Heart left ventricle (tissue), 16 donors: ENCODE measurements at regions not wholly inside any gene's neighbourhood (a gene's known extent, or its start where the extent isn't known, plus 50 kb on each side); places are given as distances from the start of the nearest gene placed in this dataset.

Experiments used
- ATAC-seq, 4 donors: fragments of 200-7000 bp; cut with Tn5 transposase; one replicate each; pipeline ENCODE4 v1.9.1; 2020 to 2022; ENCODE audit warnings: moderate library complexity in 4 of 4, mild to moderate bottlenecking in 3 of 4, moderate number of reproducible peaks in 1 of 4
- DNase-seq, 5 donors: peaks; one replicate each; pipeline ENCODE4 v3.0.0-alpha.2; 2020
- H3K27ac ChIP-seq, 12 donors: fragments of 200-600 bp; sonication (generic) in 4 of 12; one replicate each; pipeline versions ENCODE4 v1.5.0 to v1.8.0; 2016 to 2022; ENCODE audit warnings: mild to moderate bottlenecking in 2 of 12
- H3K27me3 ChIP-seq, 9 donors: fragments of 200-600 bp; sonication (generic) in 2 of 9; one replicate each; pipeline versions ENCODE4 v1.5.1 to v1.8.0; 2016 to 2022; ENCODE audit warnings: mild to moderate bottlenecking in 3 of 9
- H3K36me3 ChIP-seq, 9 donors: fragments of 200-600 bp; sonication (generic) in 2 of 9; one replicate each; pipeline versions ENCODE4 v1.5.0 to v1.8.0; 2018 to 2022; ENCODE audit warnings: mild to moderate bottlenecking in 2 of 9
- H3K4me1 ChIP-seq, 12 donors: fragments of 200-600 bp; sonication (generic) in 4 of 12; one replicate each; pipeline versions ENCODE4 v1.5.0 to v1.8.0; 2016 to 2022; ENCODE audit warnings: mild to moderate bottlenecking in 3 of 12
- H3K4me3 ChIP-seq, 12 donors: fragments of 200-600 bp; sonication (generic) in 4 of 12; one replicate each; pipeline versions ENCODE4 v1.5.0 to v1.8.0; 2017 to 2022; ENCODE audit warnings: mild to moderate bottlenecking in 9 of 12, moderate library complexity in 4 of 12
- H3K9me3 ChIP-seq, 12 donors: fragments of 200-600 bp; sonication (generic) in 4 of 12; one replicate each; pipeline versions ENCODE4 v1.5.0 to v1.8.0; 2016 to 2022; ENCODE audit warnings: mild to moderate bottlenecking in 1 of 12
- CTCF ChIP-seq, 12 donors: fragments of 200-600 bp; sonication (generic) in 4 of 12; IDR thresholded peaks; one replicate each; pipeline versions ENCODE4 v1.5.0 to v1.8.0; 2018 to 2022; ENCODE audit warnings: antibody characterized with exemption in 12 of 12, mild to moderate bottlenecking in 5 of 12
- POLR2A ChIP-seq, 2 donors: fragments of 450-650 bp; IDR thresholded peaks; one replicate each; pipeline ENCODE4 v1.6.1; 2017; ENCODE audit warnings: antibody characterized with exemption in 2 of 2, mild to moderate bottlenecking in 2 of 2, moderate library complexity in 2 of 2
- WGBS, 4 donors: extraction: QIAGEN DNeasy Blood & Tissue Kit in 2 of 4; methylation state at CpG; one replicate each; pipeline versions ENCODE4 v1.1.5 to v1.1.7; 2013 to 2018; 5-methylcytosine and 5-hydroxymethylcytosine counted together
- intact Hi-C, 10 donors: fragments of 100-400 bp; cut with DNase I; formaldehyde crosslinking; loops; one replicate each; pipeline versions ENCODE4 v1.11.1 to v1.14.2; 2022
- donor health status: ischemic (EF 13 %, LVEDD 7.1; RV severe dilation, severe dysfunction).
- donor health status: healthy with polysubstance abuse.
- donor health status: DM: no; HTN: yes; CAD: no.
- donor health status: DM: no; HTN: no; CAD: no.
- donor health status: ischemic (EF 25% LVEDD 6.9; RV normal size, moderate dysfunction).
- donor health status: ischemic (EF 25% LVEDD 5.7; RV mildly dilated, moderate dysfunction).
- donor health status: healthy.
- donor health status: DM: yes; HTN: yes; CAD: no.
- donor health status: ischemic (EF 35%, LVEDD 5.7; RV mildly dilated, moderate dysfunction).
- donor health status: nonischemic (EF 11% LVEDD 7.7; RV severe dilation, severe dysfunction).
- donor health status: DM: yes; HTN: yes; CAD: no.
- donor health status: PGD.
- donor health status: ischemic (EF 29% LVEDD 5.4; RV normal size, mild dysfunction).
- donor health status: nonischemic (EF 23%, LVEDD 6.1; RV moderate dilation, normal function).

- H3K27ac ChIP-seq = no peak overlapping the region
- TF ChIP-seq POLR2A (IDR thresholded peaks at IDR 0.05) (no peak), CTCF (IDR thresholded peaks at IDR 0.05) (no peak)
- intact Hi-C loops = no loop called here
These were observed 332.8 kb downstream of the CNTN3 start for GRCh38 chr3:74281705-74282104.

DNA sequence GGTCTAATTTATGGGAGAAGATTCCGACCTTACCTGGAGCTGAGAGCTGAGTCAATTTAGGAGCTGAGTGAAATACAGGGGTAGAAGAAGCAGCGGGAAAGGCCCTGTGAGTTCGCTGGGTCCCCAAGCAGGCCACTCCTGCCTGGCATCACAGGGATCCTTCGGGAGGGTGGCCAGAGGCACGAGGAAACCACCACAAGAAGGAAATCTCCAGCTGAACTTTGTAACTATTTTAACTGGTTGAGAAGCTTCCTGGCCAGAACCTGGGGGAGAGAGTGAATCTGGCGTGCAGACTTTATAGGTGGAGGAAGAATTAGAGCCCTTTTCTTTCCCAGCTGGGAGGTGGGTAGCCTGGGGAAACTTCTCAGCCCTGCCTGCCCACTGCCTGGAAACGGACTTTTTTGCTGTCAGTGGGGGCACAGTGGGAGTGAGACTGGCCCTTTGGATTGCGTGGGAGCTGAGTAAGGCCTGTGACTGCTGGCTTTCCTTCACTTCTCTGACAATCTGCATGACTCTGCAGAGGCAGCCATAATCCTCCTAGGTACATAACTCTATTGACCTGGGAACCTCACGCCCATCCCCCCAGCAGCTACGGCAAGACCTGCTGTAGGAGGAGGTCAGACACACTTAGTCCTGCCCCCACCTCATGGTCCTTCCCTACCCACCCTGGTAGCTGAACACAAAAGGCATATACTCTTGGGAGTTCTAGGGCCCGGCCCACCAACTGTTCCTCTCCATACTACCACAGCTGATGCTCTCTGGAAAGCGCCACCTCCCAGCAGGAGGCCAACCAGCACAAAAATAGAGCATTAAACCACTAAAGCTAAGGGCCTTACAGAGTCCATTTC, 340.7 kb downstream of the CNTN3 start:
- peaks cover 0 to 19% (median 0%) of the 10 kb centered on the region in 12 donors for H3K9me3 ChIP-seq
- H3K27ac ChIP-seq = no peak overlapping the region
- 68 to 81% (median 79%) methylated on average over 11 to 12 of the region's 12 CpGs for WGBS, 4 donors
- DNase-seq (no peak), ATAC-seq (no peak)
- H3K27me3 ChIP-seq = no peaks in the 10 kb centered on the region
- intact Hi-C loops = no loop called here
- no peaks in the 10 kb centered on the region for H3K36me3 ChIP-seq
- no peak for TF ChIP-seq POLR2A (IDR thresholded peaks at IDR 0.05)
- TF ChIP-seq CTCF (IDR thresholded peaks at IDR 0.05) = no peak
- H3K4me1 ChIP-seq = no peaks in the 10 kb centered on the region
- no peak overlapping the region for H3K4me3 ChIP-seq

More at GRCh38 chr3:74281705-74282104, 332.8 kb downstream of the CNTN3 start:
- H3K36me3 ChIP-seq = no peaks in the 10 kb centered on the region
- DNase-seq (no peak), ATAC-seq (no peak)
- peaks cover 0 to 23% (median 0%) of the 10 kb centered on the region in 12 donors for H3K9me3 ChIP-seq
- no peaks in the 10 kb centered on the region for H3K4me1 ChIP-seq
- H3K4me3 ChIP-seq = no peak overlapping the region
- H3K27me3 ChIP-seq = no peaks in the 10 kb centered on the region
- WGBS, 4 donors = 50 to 78% (median 60%) methylated on average over 1 of the region's 1 CpG

- H3K4me1 ChIP-seq = no peaks in the 10 kb centered on the region
These were observed 341.4 kb downstream of the CNTN3 start for GRCh38 chr3:74273091-74273490.

More at GRCh38 chr3:74273091-74273490, 341.4 kb downstream of the CNTN3 start:
- H3K27me3 ChIP-seq = no peaks in the 10 kb centered on the region
- no peaks in the 10 kb centered on the region for H3K36me3 ChIP-seq
- ATAC-seq = no peak
- TF ChIP-seq CTCF (IDR thresholded peaks at IDR 0.05) (no peak), POLR2A (IDR thresholded peaks at IDR 0.05) (no peak)
- intact Hi-C loops = no loop called here
- H3K27ac ChIP-seq = no peak overlapping the region
- H3K9me3 ChIP-seq = peaks cover 0 to 12% (median 0%) of the 10 kb centered on the region in 12 donors
- H3K4me3 ChIP-seq = no peak overlapping the region
- no peak for DNase-seq
- 33 to 58% (median 37%) methylated on average over 4 of the region's 4 CpGs for WGBS, 4 donors
